Gastroesophageal sphincter (tissue), 3 donors: ENCODE measurements at regions not wholly inside any gene's neighbourhood (a gene's known extent, or its start where the extent isn't known, plus 50 kb on each side); places are given as distances from the start of the nearest gene placed in this dataset.

Experiments used
- EP300 ChIP-seq: sonication (generic); formaldehyde crosslinking; IDR thresholded peaks from one replicate; pipeline ENCODE4 v1.6.1; 2017; ENCODE audit warnings: antibody characterized with exemption, mild to moderate bottlenecking
- POLR2A ChIP-seq, 2 donors: fragments of 450-650 bp; IDR thresholded peaks; one replicate each; pipeline ENCODE4 v1.6.1; 2017; ENCODE audit warnings: antibody characterized with exemption in 2 of 2, mild to moderate bottlenecking in 2 of 2, moderate library complexity in 1 of 2
- POLR2AphosphoS5 ChIP-seq: sonication (generic); formaldehyde crosslinking; IDR thresholded peaks from one replicate; pipeline ENCODE4 v1.6.1; 2017; ENCODE audit warnings: antibody characterized with exemption
- TF ChIP-seq, protein P1 (sequence below), 4 experiments: fragments of 200-600 bp in 2 of 4; fragments of 450-650 bp in 2 of 4; sonication (generic) in 1 of 4; IDR thresholded peaks; one replicate each; pipeline ENCODE4 v1.5.1; 2017 to 2019; ENCODE audit warnings: antibody characterized with exemption in 4 of 4, mild to moderate bottlenecking in 2 of 4, moderate library complexity in 2 of 4

DNA sequence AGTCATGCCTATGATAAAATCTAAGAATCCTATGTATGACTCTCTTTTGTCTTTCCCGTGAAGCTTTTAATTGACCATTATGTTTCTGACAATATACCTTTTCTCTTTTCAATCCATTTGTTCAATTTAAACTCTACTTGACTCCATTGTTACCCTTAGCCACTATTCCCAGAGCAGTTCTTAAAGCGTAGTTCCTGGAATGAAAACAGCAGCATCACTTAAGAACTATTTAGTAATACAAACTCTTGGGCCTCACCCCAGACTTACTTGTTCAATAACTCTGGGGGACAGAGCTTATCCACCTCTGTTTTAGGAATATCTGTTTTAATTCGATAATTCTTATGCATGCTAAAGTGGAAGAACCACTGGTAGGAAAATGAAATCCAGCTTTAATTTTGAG lies 358.4 kb downstream of the PRR32 start:
- TF ChIP-seq POLR2A (IDR thresholded peaks at IDR 0.05) (no peak), EP300 (no peak), POLR2AphosphoS5 (no peak)
- TF ChIP-seq, protein P1, sequence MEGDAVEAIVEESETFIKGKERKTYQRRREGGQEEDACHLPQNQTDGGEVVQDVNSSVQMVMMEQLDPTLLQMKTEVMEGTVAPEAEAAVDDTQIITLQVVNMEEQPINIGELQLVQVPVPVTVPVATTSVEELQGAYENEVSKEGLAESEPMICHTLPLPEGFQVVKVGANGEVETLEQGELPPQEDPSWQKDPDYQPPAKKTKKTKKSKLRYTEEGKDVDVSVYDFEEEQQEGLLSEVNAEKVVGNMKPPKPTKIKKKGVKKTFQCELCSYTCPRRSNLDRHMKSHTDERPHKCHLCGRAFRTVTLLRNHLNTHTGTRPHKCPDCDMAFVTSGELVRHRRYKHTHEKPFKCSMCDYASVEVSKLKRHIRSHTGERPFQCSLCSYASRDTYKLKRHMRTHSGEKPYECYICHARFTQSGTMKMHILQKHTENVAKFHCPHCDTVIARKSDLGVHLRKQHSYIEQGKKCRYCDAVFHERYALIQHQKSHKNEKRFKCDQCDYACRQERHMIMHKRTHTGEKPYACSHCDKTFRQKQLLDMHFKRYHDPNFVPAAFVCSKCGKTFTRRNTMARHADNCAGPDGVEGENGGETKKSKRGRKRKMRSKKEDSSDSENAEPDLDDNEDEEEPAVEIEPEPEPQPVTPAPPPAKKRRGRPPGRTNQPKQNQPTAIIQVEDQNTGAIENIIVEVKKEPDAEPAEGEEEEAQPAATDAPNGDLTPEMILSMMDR (IDR thresholded peaks at IDR 0.05), result no peak
